GM12875 (cell line): ENCODE measurements at regions not wholly inside any gene's neighbourhood (a gene's known extent, or its start where the extent isn't known, plus 50 kb on each side); places are given as distances from the start of the nearest gene placed in this dataset.

ENCODE experiments used
- H3K4me3 ChIP-seq: one replicate; pipeline ENCODE4 v1.5.1; 2011; ENCODE audit warnings: low read depth, low read length, control low read depth
- TF ChIP-seq, protein P1 (sequence below): IDR thresholded peaks from 2 replicates; pipeline ENCODE4 v1.5.1; 2011; ENCODE audit warnings: low read depth, mild to moderate bottlenecking, control low read depth, inconsistent platforms, low read length, moderate library complexity, borderline replicate concordance; ENCODE audit not compliant: insufficient read depth

DNA sequence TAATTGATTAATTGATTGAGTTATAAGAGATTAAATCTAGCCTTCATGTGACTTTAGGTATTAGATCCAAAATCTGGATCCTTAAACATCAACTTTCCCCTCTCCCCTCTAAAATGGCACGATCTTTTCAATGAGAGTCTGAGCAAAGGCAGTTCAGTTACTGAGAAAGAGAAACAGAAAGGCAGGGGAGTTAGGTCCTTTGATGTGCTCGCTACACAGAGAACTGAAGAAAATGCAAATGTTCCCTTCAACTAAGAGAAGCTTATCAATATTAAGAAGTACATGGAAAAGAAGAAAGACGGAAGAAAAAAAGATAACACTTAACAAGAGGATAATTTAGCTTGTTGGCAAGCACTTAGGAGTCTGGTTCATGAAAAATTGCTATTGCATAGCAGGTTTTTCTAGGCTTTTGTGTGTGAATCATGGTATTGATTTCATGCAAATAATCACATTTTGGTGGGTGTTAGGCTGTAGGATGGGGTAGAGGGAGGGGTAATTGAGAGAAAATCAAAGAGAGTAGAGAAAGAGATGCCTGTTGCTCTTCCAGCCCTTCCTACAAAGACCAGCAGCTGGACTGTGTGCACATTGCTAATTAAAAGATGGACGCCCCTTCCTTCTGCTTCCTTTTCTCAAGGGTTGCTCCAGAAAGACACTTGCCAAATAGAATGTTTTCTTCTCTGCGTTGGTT lies 307.6 kb upstream of the PLXNA2 start:
- TF ChIP-seq, protein P1, sequence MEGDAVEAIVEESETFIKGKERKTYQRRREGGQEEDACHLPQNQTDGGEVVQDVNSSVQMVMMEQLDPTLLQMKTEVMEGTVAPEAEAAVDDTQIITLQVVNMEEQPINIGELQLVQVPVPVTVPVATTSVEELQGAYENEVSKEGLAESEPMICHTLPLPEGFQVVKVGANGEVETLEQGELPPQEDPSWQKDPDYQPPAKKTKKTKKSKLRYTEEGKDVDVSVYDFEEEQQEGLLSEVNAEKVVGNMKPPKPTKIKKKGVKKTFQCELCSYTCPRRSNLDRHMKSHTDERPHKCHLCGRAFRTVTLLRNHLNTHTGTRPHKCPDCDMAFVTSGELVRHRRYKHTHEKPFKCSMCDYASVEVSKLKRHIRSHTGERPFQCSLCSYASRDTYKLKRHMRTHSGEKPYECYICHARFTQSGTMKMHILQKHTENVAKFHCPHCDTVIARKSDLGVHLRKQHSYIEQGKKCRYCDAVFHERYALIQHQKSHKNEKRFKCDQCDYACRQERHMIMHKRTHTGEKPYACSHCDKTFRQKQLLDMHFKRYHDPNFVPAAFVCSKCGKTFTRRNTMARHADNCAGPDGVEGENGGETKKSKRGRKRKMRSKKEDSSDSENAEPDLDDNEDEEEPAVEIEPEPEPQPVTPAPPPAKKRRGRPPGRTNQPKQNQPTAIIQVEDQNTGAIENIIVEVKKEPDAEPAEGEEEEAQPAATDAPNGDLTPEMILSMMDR: no peak
- H3K4me3 ChIP-seq: no peak overlapping the region

DNA sequence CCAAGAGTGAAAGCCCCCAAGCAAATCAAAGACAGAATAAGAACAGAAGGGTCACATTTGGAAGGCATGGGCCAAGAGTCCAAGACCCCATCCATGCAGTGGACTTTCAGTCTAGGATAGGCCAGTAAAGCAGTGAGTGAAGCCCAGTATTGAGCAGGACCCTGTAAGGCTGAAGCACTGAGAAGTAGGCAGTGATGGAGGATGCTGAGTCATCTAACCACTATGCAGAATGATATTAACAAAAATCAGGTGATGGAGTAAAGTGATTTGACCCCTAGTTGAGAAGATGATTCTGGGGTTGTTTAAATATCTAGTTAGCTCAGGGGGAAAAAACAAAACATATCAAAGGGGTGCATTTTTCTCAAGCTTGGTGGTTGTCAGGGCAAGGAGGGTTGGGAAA lies 308.7 kb upstream of the PLXNA2 start:
- no peak overlapping the region for H3K4me3 ChIP-seq
- TF ChIP-seq, protein P1: no peak

DNA sequence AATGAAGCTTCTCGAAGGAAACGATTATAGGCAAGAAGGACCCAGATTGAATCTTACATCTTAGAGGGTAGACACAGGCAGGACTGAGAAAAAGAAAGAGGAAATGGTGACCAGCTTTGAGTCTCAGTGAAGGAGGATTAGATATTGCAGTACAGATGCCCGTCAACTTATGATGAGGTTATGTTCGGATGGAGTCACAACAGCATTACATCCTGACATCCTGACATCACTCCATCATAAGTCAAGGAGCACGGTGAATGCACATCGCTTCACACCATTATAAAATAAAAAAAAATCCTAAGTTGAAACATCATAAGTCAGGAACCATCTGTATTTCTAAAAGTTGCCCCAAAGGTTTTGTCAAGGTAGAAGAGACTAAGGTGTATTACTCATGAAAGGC lies 312.3 kb upstream of the PLXNA2 start:
- TF ChIP-seq, protein P1: no peak
- no peak overlapping the region for H3K4me3 ChIP-seq

DNA sequence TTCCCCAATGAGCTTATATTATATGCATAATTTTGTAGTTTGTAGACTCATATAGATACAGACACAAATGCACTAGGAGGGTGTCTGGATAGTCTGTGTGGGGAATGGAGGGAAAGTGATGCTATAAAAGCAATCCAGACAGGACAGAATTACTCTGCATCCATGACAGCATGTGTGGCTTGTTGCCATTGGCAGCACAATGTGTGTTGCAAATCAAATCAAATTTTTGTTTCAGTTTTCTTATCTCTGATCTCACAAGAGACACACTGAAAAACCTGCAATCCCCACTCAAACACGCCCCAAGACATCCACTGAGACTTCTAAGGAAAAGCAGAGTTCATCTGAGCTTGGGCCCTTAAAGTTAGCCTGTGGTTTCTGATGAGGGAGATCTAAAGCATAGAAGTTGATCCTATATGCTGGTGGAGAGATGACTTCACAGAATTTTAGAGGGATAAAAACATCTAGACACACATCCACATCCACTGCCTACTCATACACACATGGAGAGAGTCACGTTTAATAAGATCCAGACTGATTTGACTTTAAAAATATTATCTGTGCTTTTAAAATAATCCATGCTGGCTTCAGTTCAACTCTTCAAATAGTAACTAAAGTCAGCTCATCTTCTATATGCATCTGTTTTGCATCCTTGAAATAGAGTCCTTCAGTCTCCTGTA lies 313.0 kb upstream of the PLXNA2 start:
- TF ChIP-seq, protein P1: no peak
- no peak overlapping the region for H3K4me3 ChIP-seq

DNA sequence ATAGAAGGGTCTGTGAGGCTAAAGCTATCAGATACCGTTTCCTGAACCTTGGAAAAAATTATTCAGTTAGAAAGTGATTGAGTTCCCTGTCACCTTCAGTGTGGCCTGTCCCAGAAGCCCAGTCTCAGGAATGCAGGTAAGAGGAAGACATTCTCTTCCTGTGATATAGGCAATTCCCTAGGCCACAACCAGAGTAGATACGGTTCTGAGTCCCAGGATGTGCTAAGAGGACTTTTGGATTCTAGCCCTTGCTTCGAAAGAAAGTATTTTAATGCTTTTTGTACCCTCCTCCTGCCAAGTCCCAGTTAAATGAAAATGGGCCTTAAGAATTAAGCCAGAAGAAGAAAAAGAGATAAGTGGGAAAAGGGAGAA lies 313.5 kb upstream of the PLXNA2 start:
- TF ChIP-seq, protein P1: no peak
- no peak overlapping the region for H3K4me3 ChIP-seq

DNA sequence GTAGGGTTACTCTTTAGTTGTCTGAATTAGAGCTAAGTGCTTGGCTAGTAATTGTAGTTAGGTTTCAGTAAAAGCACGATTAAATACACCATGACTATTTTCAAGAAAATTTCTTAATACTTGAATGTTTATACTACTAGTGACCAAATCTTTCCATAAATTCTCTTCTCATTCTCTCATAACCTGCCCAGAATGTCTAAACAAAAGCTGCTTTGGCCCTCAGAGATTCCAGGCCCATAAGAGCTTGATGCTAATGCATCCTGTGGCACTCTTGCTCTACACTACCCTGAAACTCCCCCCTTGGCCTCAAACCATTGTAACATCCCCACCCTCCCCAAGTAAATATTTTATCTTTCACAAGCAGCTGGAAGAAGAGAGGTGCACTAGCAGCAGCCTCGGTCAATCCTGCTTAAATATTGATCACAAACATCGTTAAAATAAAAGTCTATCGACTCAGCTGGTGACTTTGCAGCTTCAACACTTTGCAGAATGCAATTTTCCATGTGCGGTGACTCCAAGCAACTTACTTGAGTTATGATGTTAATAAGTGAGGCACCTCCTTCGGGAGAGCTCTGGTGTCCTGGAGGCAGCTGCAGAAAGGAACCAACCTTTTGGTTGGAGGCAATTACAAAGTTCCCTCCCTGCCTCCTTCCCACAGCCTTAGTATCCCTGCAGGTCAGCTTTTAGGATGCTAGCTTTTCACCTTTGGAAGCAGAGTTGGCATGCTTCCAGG lies 315.6 kb upstream of the PLXNA2 start:
- no peak overlapping the region for H3K4me3 ChIP-seq
- TF ChIP-seq, protein P1: no peak
